ENCODE measurements at regions not wholly inside any gene's neighbourhood (a gene's known extent, or its start where the extent isn't known, plus 50 kb on each side); places are given as distances from the start of the nearest gene placed in this dataset.
"Not testable (repeated sequence)": the region's sequence is repeated elsewhere in the genome, so short reads cannot be mapped to it uniquely, and the experiment has no call there.

- not testable (repeated sequence) for DNase-seq (ENCODE audit: low read depth in 2 of 2)
These were observed 99.9 kb upstream of the SETBP1 start for GRCh38 chr18:44580782-44581181.

DNA sequence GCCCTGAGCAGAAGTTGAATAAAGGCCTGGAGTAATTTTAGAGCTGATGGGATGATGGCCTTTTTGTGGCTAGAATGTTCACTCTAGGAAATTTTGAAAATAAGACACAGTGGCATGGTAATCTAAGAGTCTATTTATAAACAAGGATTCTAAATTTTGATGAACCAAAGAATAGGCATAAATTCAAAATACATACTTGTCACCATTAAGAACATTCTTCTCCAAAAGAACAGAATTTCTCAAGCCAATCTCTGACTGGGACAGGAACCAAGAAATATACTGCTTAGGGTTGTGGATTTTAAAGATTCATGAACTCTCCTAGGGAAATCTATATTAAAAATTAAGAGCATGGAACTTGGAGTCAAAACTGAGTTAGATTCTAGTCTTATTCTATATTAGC, 98.2 kb upstream of the SETBP1 start:
- DNase-seq (ENCODE audit: low read depth in 2 of 2) = no peak

GRCh38 chr18:44584900-44585299, 95.8 kb upstream of the SETBP1 start:
- no peak for DNase-seq (ENCODE audit: low read depth in 2 of 2)

- DNase-seq (ENCODE audit: low read depth in 2 of 2) = no peak
These were observed 93.7 kb upstream of the SETBP1 start for GRCh38 chr18:44586782-44587524.

DNA sequence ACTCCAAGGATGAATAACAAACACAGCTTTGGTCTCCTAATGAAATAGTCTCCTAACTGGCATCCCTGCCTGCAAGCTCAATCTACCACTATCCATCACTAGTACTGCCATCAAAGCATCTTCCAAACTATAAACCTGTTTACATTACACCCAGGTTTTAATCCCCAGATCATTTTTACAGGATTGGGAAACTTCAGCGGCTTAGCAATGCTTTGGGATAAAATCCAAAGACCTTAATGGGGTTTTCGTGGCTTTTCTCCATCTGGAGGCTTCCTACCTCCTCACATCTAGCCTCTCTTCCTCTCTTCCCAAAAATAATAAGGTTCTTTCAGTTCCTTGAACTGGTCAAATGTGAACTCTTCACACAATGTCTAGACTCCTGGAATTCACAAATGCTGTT, 92.2 kb upstream of the SETBP1 start:
- no peak for DNase-seq (ENCODE audit: low read depth in 2 of 2)

GRCh38 chr18:44589693-44590355, 90.9 kb upstream of the SETBP1 start:
- DNase-seq (ENCODE audit: low read depth in 2 of 2) = peak; percentile 2 to 73

DNA sequence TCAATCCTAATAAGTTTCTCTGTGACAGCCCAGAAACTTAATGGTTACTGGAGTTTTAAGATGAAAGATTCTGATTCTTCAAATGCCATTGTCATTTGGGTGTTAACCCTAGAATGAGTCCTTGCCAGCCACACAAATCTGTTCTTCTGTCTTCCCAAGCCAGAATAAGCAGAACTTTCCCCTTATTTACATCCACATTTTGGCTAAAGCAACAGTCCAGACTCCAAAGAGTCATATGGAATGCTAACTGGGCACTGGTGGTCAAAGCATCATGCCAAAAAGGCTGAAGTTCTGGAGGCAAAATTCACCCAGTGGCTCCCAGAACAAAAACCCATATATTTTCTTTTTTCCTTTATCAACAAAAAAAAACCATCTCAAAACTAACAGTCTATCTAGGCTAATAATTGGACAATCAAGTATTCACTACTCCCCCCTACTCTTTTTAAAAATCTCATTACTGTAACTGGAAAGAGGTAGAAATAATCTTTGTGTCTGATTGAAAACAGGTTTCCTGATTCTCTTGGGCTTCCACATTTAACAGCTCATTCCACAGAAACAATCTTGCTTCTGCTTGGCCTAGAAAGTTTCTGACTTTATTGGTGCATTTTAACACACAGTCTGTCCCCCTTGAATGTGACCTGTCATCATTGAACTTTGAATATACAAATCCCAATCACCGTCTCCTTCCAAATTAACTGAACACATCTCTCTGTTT, 89.6 kb upstream of the SETBP1 start:
- DNase-seq (ENCODE audit: low read depth in 2 of 2) = no peak

DNA sequence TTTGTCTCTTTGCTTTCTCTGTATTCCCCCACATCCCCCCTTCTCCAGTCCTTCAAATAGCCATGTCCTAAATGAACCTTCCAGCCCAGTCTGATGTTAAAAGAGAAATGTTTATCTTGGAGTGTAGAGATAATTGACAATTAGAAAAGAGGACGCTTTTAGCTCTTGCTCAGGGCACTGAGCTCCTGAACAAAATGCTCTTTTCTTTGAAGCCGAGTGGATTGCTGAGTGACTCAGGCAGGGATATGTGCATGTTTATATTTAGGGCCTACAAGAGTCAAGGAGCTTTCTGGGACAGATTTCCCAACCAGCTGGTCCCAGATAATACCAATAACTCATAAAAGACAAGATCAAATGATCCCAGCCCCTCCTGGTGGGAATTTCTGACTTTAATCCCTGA, 88.0 kb upstream of the SETBP1 start:
- no peak for DNase-seq (ENCODE audit: low read depth in 2 of 2)

GRCh38 chr18:44594799-44595467, 85.8 kb upstream of the SETBP1 start:
- peak; percentile 1 to 30 for DNase-seq (ENCODE audit: low read depth in 2 of 2)

DNA sequence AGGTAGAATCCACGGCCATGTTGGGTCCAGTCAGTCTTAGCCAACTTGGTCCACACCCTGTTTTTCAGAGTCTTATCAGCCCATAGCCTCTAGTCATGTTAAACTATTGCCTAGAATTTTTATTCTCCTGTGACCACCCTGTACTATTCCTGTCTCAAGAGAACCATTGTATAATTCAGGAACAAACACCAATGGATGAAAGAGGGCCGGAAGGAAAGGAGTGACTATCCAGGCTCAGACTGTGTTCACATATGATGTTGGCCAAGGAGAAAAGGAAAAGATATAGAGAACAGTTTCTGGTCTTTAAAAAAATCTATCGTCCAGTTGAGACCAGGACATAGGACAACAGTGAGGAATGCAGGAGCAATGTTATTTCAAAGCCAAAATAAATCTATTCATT, 82.9 kb upstream of the SETBP1 start:
- DNase-seq (ENCODE audit: low read depth in 2 of 2) = peak in 1 of 2 donors; percentile 24

DNA sequence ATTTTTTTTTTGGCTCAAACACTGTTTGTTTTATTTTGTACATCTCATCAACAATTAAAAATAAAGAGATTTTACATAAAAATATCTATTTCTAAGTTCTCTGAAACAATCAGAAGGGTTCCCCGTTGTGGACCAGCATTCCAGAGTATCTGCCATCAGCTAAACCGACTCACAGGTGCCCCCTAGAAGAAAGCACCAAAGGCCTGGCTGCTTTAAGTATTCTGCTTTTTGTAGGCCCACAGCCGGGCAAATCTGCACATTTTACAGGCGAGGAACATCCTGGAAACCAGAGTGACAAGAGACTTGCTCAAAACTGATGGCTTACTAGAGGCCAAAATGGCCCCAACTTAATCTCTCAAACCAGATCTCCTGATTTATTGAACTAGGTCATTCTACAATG, 82.2 kb upstream of the SETBP1 start:
- no peak for DNase-seq (ENCODE audit: low read depth in 2 of 2)

DNA sequence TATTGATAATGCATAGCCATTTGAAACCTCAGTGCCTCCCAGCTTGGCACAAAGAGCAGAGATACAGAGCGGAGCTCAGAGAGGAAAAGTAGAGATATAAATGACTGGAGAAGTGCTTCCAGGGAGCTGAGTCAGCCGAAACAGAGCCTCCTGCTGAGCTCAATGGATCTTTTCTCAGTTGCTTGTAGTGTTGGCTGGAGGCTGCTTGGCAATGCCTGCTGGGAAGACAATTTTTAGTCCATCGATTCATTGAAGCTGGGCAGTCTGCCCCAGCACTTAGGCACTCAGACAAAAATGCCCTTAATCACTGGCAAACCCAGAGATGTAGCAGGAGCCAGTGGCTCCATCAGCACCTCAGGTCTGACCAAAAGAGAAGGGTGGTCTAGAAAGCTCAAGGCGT, 81.3 kb upstream of the SETBP1 start:
- DNase-seq (ENCODE audit: low read depth in 2 of 2) = no peak

GRCh38 chr18:44601447-44601846, 79.2 kb upstream of the SETBP1 start:
- DNase-seq (ENCODE audit: low read depth in 2 of 2) = no peak

DNA sequence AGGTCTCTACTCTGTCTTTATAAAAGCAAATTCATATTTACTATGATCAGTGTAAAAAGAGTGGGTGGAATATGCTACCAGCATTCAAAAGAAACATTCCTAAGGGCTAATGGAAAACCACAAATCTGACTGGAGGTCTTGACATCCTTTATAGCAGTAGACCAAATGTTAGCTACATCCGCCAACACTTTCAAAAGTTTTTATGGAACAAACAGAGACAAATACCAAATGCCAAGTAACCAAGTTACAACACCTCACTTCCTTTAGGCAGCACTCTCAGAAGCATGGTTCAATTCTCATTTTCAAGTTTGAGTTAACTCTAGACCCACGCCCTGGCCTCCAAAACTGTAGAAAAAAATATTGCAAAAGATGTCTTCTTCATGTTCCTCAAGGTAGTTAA, 78.3 kb upstream of the SETBP1 start:
- no peak for DNase-seq (ENCODE audit: low read depth in 2 of 2)

- DNase-seq (ENCODE audit: low read depth in 2 of 2) = no peak
These were observed 77.8 kb upstream of the SETBP1 start for GRCh38 chr18:44602845-44603244.

DNA sequence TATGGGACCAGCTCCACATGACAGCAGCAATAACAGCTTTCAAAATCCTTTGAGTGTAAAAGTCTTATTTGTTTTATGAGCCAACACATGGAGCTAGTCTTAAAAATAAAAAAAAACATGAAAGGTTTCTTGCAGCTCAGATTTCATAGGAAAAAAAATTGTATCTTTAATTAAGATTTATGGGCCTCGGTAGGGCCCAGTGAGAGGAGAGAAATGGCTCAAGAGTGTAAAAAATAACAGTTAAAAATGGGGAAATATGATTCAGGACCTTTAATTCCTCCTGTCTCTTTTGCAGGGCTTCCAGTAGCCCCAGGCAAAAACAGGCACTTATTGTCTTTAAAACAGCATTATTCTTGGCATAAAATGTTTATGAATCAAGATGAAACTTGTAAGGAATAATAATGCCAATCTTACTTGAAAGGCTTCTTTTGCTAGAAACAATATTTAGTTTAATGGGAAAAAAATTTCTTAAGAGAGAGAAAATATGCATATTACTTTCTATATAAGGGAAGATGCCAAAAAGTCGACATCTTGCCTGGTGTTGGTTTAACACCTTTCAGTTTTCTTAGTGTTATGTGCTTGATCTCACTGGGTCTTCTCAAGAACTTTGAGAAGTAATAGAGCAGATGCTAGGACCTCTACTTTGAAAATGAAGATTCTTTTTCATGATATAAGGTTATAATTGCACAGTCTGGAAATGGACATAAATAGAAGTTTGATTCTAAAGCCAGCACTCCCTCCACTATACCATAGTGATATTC, 71.3 kb upstream of the SETBP1 start:
- no peak for DNase-seq (ENCODE audit: low read depth in 2 of 2)

DNA sequence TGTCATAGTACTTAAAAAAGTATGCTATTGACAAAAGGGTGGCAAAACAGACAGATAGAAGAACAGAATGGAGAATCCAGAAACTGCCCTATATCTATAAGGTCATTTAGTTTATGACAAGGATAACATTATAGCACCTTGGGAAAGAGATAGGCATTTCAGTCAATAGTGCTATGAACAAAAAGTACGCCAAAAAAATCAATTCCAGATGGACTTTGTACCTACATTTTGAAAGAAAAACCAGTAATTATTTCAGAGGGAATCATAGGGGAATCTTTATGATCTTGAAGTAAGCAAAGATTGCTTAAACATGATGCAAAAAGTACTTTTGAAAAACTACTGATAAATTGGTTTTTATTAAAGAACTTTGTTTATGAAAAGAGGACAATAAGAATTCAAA, 59.9 kb upstream of the SETBP1 start:
- no peak for DNase-seq (ENCODE audit: low read depth in 2 of 2)

DNA sequence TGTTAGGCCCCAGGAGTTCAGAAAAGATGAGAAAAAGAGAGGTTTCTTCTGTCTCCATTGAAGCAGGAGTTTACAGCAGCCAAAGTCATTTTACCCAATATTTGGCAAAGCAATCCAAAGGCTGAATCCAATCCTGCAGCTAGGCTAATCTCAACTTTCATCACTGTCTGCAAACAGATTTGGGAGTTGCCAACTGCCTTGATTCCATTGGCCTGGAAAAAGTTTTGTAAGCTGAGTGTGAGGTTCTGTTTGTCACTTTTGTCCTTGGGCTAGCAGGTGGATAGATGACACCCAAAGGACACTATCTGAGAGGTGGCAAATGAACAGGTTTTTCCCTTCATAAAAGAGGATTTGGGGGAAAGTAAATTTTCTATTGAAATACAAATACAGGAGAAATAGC, 56.6 kb upstream of the SETBP1 start:
- no peak for DNase-seq (ENCODE audit: low read depth in 2 of 2)

DNA sequence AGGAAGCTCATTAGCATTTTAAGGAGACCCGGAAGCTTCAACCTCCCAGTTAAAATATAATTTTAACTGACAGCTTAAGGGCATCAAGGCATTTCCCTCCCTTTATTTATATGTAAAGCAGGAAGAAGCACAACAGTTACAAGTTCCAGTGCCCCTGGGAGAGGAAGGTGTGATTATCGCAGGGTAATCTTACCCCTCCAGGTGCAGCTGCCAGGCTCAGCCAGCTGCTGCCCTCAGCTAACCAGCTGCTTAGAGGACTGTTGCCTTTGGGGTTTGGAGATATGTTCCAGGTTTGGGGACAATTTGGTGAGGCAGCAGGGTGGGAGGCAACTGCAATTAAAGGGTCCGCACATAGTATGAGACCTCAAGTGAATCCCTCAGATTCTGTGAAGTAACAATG, 55.3 kb upstream of the SETBP1 start:
- no peak for DNase-seq (ENCODE audit: low read depth in 2 of 2)

DNA sequence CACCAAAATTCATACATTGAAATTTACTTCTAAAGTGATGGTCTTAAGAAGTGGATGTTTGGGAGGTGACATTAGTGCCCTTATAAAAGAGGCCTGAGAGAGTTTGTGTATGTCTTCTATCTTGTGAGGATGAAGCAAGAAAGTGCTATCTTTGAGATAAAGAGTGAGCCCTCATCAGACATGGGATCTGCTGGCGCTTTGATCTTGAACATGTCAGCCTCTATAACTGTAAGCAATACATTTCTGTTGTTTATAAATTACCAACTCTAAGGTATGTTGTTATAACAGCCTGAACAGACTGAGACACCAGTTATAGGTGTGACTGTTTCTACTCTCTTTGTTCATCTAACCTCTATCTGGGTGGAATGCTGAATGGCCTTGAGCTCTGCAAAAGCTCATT, 54.5 kb upstream of the SETBP1 start:
- DNase-seq (ENCODE audit: low read depth in 2 of 2) = no peak

DNA sequence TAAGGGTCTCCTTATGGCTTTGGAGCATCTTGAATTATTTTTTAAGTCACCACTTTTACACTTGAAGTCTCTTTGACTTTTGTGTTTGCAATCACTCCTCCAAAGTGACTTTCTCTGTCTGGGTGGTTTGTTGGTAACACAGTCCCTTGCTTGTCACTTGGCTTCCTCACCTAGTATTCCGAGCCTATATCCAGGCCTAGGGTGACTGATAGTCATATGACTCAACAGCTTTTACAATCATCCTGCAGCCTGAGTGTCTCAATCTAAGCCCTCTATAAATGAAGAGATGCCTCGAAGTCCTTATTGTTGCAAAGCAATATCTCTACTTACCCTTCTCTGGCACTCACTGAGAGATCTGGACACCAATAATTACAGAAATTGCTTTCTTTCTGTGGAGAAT, 53.9 kb upstream of the SETBP1 start:
- DNase-seq (ENCODE audit: low read depth in 2 of 2) = no peak

DNA sequence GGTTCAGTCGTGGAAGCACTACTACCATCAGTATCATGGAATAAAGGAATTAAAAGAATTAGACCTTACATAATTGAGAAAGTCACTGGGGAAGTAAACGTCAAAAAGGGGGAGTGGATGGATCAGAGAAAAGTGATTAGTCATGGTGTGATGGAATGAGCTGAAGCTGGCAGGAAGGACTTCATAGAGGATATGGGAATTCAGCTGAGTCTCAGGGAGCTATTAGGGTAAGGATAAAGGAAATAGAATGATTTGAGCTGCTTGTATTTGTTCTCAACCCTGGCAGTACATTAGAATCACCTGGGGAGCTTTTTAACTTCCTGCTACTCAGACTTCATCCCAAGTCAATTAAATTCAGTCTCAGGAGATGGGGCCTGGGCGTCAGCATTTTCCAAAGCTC, 53.4 kb upstream of the SETBP1 start:
- no peak for DNase-seq (ENCODE audit: low read depth in 2 of 2)
